ENCODE measurements at regions not wholly inside any gene's neighbourhood (a gene's known extent, or its start where the extent isn't known, plus 50 kb on each side); places are given as distances from the start of the nearest gene placed in this dataset.

- no peak for DNase-seq (ENCODE audit: low read depth)
These were observed 212.1 kb downstream of the GXYLT1 start for GRCh38 chr12:41932470-41932991.

GRCh38 chr12:41930866-41931437, 213.7 kb downstream of the GXYLT1 start:
- DNase-seq (ENCODE audit: low read depth), result no peak

- no peak for DNase-seq (ENCODE audit: low read depth)
These were observed 220.6 kb downstream of the GXYLT1 start for GRCh38 chr12:41924111-41924510.

DNA sequence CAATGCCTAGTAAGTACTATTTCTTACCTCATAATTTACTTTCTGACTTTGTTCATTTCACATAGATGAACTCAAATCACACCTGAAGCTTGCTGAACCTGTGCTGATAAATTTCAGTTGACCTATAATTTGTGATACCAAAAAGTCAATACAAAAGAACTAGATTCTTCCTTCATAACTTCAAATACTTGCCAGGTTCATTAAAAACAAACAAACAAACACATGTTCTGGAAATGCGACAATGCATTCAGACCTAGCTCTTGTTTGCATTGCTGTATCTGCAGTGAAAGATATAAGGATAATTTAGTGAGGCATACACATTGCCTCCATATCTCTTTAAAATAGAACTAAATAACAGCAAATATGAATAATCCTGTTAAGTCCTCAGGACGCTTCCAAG, 221.3 kb downstream of the GXYLT1 start:
- DNase-seq (ENCODE audit: low read depth), result no peak

- DNase-seq (ENCODE audit: low read depth), result no peak
These were observed 224.3 kb downstream of the GXYLT1 start for GRCh38 chr12:41920355-41920754.

GRCh38 chr12:41919526-41920261, 225.0 kb downstream of the GXYLT1 start:
- no peak for DNase-seq (ENCODE audit: low read depth)

GRCh38 chr12:41919048-41919447, 225.6 kb downstream of the GXYLT1 start:
- DNase-seq (ENCODE audit: low read depth), result no peak

- DNase-seq (ENCODE audit: low read depth), result no peak
These were observed 226.7 kb downstream of the GXYLT1 start for GRCh38 chr12:41917938-41918341.

- no peak for DNase-seq (ENCODE audit: low read depth)
These were observed 227.5 kb downstream of the GXYLT1 start for GRCh38 chr12:41917181-41917580.

DNA sequence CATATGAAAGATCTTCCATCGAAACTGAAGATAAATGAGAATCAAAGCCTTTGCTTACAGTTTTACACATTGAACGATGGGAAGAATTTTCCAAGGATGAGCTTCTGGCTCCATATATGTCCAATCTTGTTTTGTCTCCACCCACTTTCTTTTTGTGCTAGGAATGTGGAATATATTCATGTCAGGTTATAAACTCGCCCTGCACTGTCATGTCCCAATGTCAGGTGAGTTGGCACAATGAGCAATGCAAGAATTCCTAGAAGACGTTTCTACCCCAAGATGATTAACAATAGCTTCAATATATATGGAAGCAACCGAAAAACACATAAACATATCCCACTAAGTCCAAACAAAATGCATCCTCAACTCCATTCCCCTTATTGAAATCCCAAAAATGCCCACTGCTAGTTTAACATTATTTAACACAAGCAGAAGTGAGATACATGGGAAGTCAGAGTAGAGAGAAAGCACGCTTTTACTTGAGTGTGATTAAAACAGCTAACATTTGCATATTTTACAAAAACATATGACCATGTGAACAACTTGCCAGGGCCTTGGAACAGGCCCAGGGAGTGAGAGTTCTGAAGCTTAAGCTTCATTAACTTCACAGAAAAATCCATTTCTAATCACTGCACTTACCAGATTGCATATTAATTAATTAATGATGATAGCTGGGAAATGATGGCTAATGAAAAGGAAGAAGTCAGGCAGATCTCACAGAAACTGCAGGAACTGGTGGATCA, 233.9 kb downstream of the GXYLT1 start:
- no peak for DNase-seq (ENCODE audit: low read depth)

GRCh38 chr12:41908206-41908605, 236.5 kb downstream of the GXYLT1 start:
- DNase-seq (ENCODE audit: low read depth), result no peak

DNA sequence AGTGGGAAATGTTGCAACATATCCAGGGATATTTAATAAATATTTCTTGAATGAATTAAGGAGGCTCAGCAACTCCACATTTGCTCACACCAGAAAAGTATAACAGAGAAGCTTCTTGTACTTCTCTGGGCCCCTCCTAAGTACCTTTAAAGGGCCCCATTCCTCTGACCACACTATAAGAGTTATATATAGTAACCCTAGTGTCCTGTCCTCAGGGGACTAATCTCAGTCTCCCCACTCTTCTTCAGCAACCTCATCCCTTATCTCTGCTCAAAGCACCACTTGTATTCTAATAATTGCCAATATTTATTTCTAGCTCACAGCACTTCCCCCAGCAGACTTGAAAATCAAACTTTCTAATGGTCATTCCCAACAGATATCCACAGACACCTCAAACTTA, 237.1 kb downstream of the GXYLT1 start:
- no peak for DNase-seq (ENCODE audit: low read depth)

DNA sequence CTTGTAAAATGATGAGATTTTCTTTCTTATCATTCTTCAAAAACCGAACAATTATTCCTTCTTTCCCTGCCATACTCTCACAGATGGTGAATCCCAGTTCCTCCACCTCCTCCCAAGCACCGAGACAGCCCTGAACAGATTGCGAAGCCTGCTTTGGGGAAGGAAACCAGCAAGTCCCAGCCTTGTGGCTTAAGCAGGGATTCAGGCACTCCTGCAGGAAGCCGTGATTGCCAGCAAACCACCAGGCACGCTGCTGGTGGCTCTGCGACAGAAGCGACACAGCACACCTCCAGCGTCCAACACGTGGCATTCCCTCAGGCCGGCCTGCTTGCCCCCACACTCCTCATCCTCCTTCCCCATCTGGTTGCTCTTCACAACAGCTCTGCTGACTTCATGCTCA, 237.7 kb downstream of the GXYLT1 start:
- no peak for DNase-seq (ENCODE audit: low read depth)

GRCh38 chr12:41905759-41906297, 238.8 kb downstream of the GXYLT1 start:
- DNase-seq (ENCODE audit: low read depth), result no peak

GRCh38 chr12:41905073-41905758, 239.5 kb downstream of the GXYLT1 start:
- DNase-seq (ENCODE audit: low read depth), result no peak

- DNase-seq (ENCODE audit: low read depth), result no peak
These were observed 240.6 kb downstream of the GXYLT1 start for GRCh38 chr12:41904041-41904440.

DNA sequence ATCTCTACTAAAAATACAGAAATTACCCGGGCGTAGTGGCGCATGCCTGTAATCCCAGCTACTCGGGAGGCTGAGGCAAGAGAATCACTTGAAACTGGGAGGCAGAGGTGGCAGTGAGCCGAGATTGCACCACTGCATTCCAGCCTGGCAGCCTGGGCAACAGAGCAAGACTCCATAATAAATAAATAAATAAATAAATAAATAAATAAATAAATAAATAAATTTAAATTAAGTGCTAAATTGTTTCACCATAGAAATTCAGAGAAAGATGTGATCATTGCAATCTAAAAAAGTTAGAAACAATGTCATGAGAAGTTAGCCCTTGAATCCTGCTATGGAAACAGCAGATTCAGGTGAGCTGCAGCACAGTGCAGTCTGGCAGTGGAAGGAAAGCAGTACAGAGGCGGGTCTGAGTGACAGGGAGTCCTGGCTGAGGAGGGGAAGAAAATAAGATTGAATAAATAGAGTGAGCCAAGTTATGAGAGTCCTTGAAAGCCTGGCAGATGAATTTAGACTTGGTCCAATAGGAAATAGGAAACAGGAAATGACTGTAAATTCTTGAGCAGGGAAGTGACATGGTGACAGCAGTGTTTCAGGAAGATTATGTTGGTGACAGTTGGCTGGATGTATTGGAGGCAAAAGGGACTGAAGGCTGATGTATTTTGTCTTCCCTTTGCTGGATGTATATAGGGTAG, 241.5 kb downstream of the GXYLT1 start:
- DNase-seq (ENCODE audit: low read depth), result no peak

GRCh38 chr12:41899577-41899976, 245.1 kb downstream of the GXYLT1 start:
- DNase-seq (ENCODE audit: low read depth), result no peak

DNA sequence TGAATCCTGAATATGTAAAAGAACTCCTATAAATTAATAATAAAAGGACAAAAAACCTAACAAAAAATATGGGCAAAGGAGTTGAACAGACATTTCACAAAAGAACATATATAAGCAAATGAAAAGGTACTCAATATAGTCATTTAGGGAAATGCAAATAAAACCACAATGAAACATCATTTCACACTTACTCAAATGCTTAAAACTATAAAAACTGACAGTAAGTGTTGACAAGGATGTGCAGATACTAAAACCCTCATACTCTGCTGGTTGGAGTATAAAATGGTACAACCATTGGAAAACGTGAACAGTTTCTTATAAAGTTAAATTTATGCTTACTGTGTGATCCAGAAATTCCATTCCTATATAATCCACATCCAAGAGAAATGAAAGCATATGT, 247.1 kb downstream of the GXYLT1 start:
- DNase-seq (ENCODE audit: low read depth), result no peak

GRCh38 chr12:41893491-41893890, 251.2 kb downstream of the GXYLT1 start:
- no peak for DNase-seq (ENCODE audit: low read depth)

- no peak for DNase-seq (ENCODE audit: low read depth)
These were observed 252.4 kb downstream of the GXYLT1 start for GRCh38 chr12:41892302-41892701.

GRCh38 chr12:41891226-41891625, 253.4 kb downstream of the GXYLT1 start:
- DNase-seq (ENCODE audit: low read depth), result no peak

Measured in stromal cell of bone marrow (primary cell).